GM04504 (cell line): ENCODE measurements at regions not wholly inside any gene's neighbourhood (a gene's known extent, or its start where the extent isn't known, plus 50 kb on each side); places are given as distances from the start of the nearest gene placed in this dataset.
"Not testable (repeated sequence)": the region's sequence is repeated elsewhere in the genome, so short reads cannot be mapped to it uniquely, and the experiment has no call there.

Source experiments
- DNase-seq: peaks from one replicate; pipeline ENCODE4 v3.0.0-alpha.2; 2012; ENCODE audit warnings: low read depth

- DNase-seq: not testable (repeated sequence)
These were observed 963.8 kb downstream of the FAM181B start for GRCh38 chr11:81769906-81770305.

GRCh38 chr11:81756864-81757595 lies 976.6 kb downstream of the FAM181B start:
- DNase-seq: no peak

- no peak for DNase-seq
These were observed 984.4 kb downstream of the FAM181B start for GRCh38 chr11:81749245-81749644.

- no peak for DNase-seq
These were observed 989.1 kb downstream of the FAM181B start for GRCh38 chr11:81744336-81745116.

GRCh38 chr11:81725701-81726100 lies 1008.0 kb downstream of the FAM181B start:
- peak; percentile 1 for DNase-seq

- DNase-seq: no peak
These were observed 1016.0 kb downstream of the FAM181B start for GRCh38 chr11:81717695-81718094.

GRCh38 chr11:81707881-81708280 lies 1025.8 kb downstream of the FAM181B start:
- no peak for DNase-seq

GRCh38 chr11:81705283-81705682 lies 1028.4 kb downstream of the FAM181B start:
- no peak for DNase-seq

- DNase-seq: peak; percentile 17
These were observed 1033.6 kb downstream of the FAM181B start for GRCh38 chr11:81700076-81700475.

- no peak for DNase-seq
These were observed 1046.6 kb downstream of the FAM181B start for GRCh38 chr11:81687057-81687456.

- no peak for DNase-seq
These were observed 1059.5 kb downstream of the FAM181B start for GRCh38 chr11:81674211-81674610.

GRCh38 chr11:81673001-81673400 lies 1060.7 kb downstream of the FAM181B start:
- DNase-seq: peak; percentile 11

- DNase-seq: no peak
These were observed 1063.6 kb downstream of the FAM181B start for GRCh38 chr11:81669935-81670543.

- no peak for DNase-seq
These were observed 1074.9 kb downstream of the FAM181B start for GRCh38 chr11:81658722-81659121.

GRCh38 chr11:81655351-81655750 lies 1078.3 kb downstream of the FAM181B start:
- DNase-seq: no peak

GRCh38 chr11:81647374-81647773 lies 1086.3 kb downstream of the FAM181B start:
- no peak for DNase-seq

GRCh38 chr11:81644239-81644840 lies 1089.3 kb downstream of the FAM181B start:
- no peak for DNase-seq

GRCh38 chr11:81634483-81634882 lies 1099.2 kb downstream of the FAM181B start:
- DNase-seq: no peak

- no peak for DNase-seq
These were observed 1131.2 kb downstream of the FAM181B start for GRCh38 chr11:81602508-81602907.

GRCh38 chr11:81596704-81597103 lies 1137.0 kb downstream of the FAM181B start:
- DNase-seq: no peak

GRCh38 chr11:81585390-81585933 lies 1148.2 kb downstream of the FAM181B start:
- no peak for DNase-seq

GRCh38 chr11:81579339-81579738 lies 1154.3 kb downstream of the FAM181B start:
- DNase-seq: no peak
